Chondrocyte (in vitro differentiated cells): ENCODE measurements at regions not wholly inside any gene's neighbourhood (a gene's known extent, or its start where the extent isn't known, plus 50 kb on each side); places are given as distances from the start of the nearest gene placed in this dataset.

Experiments
- DNase-seq: peaks from one replicate; pipeline ENCODE4 v3.0.0; 2021; ENCODE audit warnings: mixed read lengths, low spot score
- H3K27ac Mint-ChIP-seq: one replicate; pipeline ENCODE4 v1.8.0; 2021; ENCODE audit warnings: mild to moderate bottlenecking, moderate library complexity, mixed read lengths; ENCODE audit not compliant: unreplicated experiment
- H3K27me3 Mint-ChIP-seq: 2 replicates; pipeline ENCODE4 v1.8.0; 2021; ENCODE audit warnings: low read depth, mixed read lengths
- H3K36me3 Mint-ChIP-seq: 2 replicates; pipeline ENCODE4 v1.8.0; 2021; ENCODE audit warnings: low read depth, mixed read lengths
- H3K4me1 Mint-ChIP-seq: 2 replicates; pipeline ENCODE4 v1.8.0; 2021; ENCODE audit warnings: low read depth, mild to moderate bottlenecking, mixed read lengths
- H3K4me3 Mint-ChIP-seq: one replicate; pipeline ENCODE4 v1.8.0; 2021; ENCODE audit warnings: mild to moderate bottlenecking, moderate library complexity, mixed read lengths; ENCODE audit not compliant: unreplicated experiment
- H3K9me3 Mint-ChIP-seq: 2 replicates; pipeline ENCODE4 v1.8.0; 2021; ENCODE audit warnings: low read depth, mixed read lengths
- TF ChIP-seq, protein P1 (sequence below): fragments of 200-600 bp; sonication (generic); IDR thresholded peaks from 2 replicates; pipeline ENCODE4 v1.5.0; 2021; ENCODE audit warnings: antibody characterized with exemption, mild to moderate bottlenecking, moderate library complexity

DNA sequence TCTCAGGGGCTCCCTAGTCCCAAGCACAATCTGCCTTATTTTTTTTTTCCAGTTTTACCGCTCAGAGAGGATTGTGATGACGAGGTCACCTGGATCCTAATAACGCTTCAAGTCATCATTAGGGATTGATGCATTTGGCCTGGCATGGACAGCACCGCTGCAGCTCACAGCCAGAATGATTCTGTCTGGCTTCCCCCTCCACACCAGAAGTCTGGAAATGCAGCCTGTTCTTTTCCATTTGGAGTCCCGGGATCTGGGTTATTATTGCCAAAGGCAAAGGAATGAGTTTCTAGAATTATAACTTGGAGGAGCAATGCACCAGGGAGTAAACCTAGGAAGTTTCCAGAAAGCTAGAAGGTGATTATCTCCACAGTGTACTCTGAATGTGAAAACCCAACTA lies 81.1 kb upstream of the TAF1B start:
- TF ChIP-seq, protein P1, sequence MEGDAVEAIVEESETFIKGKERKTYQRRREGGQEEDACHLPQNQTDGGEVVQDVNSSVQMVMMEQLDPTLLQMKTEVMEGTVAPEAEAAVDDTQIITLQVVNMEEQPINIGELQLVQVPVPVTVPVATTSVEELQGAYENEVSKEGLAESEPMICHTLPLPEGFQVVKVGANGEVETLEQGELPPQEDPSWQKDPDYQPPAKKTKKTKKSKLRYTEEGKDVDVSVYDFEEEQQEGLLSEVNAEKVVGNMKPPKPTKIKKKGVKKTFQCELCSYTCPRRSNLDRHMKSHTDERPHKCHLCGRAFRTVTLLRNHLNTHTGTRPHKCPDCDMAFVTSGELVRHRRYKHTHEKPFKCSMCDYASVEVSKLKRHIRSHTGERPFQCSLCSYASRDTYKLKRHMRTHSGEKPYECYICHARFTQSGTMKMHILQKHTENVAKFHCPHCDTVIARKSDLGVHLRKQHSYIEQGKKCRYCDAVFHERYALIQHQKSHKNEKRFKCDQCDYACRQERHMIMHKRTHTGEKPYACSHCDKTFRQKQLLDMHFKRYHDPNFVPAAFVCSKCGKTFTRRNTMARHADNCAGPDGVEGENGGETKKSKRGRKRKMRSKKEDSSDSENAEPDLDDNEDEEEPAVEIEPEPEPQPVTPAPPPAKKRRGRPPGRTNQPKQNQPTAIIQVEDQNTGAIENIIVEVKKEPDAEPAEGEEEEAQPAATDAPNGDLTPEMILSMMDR = no peak
- Mint-ChIP-seq H3K9me3 (no peaks in the 10 kb centered on the region), H3K27me3 (peaks cover 8% of the 10 kb centered on the region), H3K4me1 (peaks cover 30% of the 10 kb centered on the region), H3K4me3 (no peak overlapping the region), H3K27ac (no peak overlapping the region), H3K36me3 (no peaks in the 10 kb centered on the region)
- no peak for DNase-seq

DNA sequence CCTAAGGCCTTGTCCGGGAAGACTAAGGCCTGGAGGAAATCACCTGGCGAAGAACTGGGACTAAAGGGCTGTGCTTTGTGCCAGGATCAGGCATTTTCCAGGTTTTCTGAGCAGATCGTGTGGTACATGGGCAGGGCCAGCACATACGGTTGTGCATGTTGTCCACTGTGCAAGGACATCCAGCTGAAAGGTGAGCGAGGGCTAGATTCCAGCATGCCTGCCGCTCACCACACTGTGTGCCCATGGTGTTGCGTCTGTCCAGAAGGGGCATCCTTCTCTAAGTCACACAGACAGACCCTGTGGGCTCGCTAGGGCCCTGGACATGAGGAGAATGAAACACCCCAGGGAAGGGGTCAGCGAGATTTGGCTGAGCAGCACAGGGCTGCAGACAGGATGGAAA lies 80.3 kb upstream of the TAF1B start:
- Mint-ChIP-seq H3K9me3 (no peaks in the 10 kb centered on the region), H3K4me1 (peaks cover 22% of the 10 kb centered on the region), H3K36me3 (no peaks in the 10 kb centered on the region), H3K27ac (no peak overlapping the region), H3K4me3 (no peak overlapping the region), H3K27me3 (peaks cover 8% of the 10 kb centered on the region)
- TF ChIP-seq, protein P1 = no peak
- DNase-seq = no peak

DNA sequence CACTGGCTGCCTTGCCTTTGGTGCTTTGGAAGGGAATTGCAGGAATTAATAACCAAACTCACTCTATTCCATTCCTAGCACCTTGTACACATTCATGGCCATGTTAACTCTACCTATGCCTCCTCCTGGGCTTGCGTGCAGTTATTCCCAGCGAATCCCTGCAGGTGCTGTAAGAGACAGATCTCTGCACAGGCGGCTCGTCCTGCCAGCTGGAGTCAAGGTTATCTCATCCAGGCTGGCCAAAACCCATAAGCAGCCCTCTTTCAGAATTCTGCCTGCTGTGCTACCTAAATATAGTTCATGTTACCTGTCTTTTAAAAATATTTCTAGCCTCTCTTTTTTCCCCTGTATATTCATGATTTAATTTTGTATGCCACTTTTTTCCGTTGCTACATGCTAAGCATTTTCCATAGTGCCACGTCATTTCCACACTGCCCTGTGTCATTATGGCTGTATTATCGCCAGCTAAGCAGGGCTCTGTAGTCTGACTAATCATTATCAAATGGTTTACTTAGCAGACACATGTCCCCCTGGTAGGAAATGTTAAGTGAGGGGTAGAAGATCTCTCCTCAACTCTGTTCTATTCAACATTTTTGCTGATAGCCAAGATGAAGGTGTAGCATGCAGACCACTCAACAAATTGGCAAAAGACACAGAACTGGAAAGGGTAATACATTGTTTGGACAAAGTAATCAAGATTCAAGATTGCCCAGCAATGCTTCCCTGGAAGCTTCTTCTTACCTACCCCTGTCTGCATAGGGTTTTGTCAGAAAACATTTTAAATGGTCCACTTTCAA lies 79.7 kb upstream of the TAF1B start:
- H3K27ac Mint-ChIP-seq = no peak overlapping the region
- TF ChIP-seq, protein P1 = no peak
- peaks cover 8% of the 10 kb centered on the region for H3K27me3 Mint-ChIP-seq
- peaks cover 16% of the 10 kb centered on the region for H3K4me1 Mint-ChIP-seq
- H3K4me3 Mint-ChIP-seq = no peak overlapping the region
- H3K36me3 Mint-ChIP-seq = no peaks in the 10 kb centered on the region
- H3K9me3 Mint-ChIP-seq = no peaks in the 10 kb centered on the region
- no peak for DNase-seq

DNA sequence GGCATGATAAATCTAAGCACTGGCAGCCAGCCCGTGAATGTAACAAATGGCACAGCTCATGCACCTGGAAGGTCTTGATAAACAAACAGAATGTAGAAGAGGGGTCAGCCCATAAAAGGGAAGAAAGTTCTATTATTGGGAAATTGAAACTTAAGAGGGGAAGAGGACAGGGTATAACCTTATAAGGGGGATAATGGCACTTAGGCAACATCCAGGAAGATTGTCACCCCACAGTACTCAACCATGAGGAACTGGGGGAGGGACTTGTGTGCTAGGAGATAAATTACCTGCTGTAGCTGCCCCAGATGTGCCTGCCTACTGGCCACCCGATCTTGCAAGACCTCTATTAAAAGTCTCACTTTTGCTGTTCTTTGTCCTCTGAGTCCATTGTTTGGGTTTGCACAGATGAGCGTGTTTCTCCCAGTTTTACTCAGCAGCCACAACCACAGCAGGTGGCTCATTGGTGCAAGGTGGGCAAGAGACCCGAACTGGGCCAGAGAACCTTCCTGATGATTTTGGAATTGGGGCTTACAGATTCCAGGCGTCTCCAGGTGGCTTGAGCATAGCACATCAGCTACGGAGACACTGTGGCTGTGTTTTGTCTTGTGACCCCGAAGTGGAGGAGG lies 79.0 kb upstream of the TAF1B start:
- peaks cover 16% of the 10 kb centered on the region for H3K4me1 Mint-ChIP-seq
- no peaks in the 10 kb centered on the region for H3K36me3 Mint-ChIP-seq
- H3K9me3 Mint-ChIP-seq = no peaks in the 10 kb centered on the region
- peaks cover 8% of the 10 kb centered on the region for H3K27me3 Mint-ChIP-seq
- H3K4me3 Mint-ChIP-seq = no peak overlapping the region
- TF ChIP-seq, protein P1 = no peak
- H3K27ac Mint-ChIP-seq = no peak overlapping the region
- DNase-seq = no peak

DNA sequence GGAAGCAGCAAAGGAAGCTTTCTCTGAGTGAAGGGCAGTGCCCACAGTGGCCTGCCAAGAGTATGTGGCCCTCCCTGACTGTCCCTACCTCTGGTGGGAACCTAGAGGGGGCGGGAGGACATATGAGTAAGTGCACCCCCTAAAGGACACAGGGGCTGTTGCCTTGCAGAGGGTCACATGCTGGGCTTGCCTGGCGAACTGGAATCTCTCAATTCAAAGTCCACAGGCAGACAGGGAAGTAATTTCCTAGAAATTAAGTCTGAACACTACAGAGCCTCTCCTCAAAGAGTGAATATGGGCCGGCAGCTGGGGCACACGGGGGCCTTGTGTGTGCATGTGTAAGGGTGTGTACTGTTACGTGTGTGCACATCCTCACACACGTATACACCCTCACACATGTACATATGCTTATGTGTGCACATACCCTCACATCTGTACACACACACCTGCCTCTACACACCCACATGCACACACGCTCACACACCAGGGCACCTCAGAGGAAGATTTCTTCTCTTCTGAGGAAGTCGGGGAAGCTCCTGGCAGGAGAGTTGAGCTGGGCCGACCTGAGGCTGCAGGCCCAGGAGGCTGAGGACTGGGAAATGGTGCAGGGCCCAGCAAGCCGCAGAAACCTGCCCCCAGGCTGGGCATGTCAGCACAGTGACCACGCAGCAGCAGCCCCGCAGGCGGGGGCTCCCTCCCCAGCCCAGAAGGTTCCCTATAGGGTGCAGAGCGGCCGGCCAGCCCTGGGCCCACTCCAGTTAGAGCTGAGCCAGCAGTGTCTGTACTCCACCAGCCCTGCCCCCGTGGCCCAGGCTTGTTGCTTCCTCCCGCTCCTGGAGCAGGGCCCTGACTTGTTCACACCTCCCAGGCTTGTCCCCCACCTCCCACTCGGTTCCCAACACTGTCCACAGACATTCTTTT lies 77.4 kb upstream of the TAF1B start:
- Mint-ChIP-seq H3K27me3 (peaks cover 8% of the 10 kb centered on the region), H3K36me3 (no peaks in the 10 kb centered on the region), H3K9me3 (no peaks in the 10 kb centered on the region), H3K4me3 (no peak overlapping the region), H3K4me1 (peaks cover 23% of the 10 kb centered on the region), H3K27ac (no peak overlapping the region)
- DNase-seq = no peak
- TF ChIP-seq, protein P1 = no peak
